ENCODE measurements at regions not wholly inside any gene's neighbourhood (a gene's known extent, or its start where the extent isn't known, plus 50 kb on each side); places are given as distances from the start of the nearest gene placed in this dataset.

DNA sequence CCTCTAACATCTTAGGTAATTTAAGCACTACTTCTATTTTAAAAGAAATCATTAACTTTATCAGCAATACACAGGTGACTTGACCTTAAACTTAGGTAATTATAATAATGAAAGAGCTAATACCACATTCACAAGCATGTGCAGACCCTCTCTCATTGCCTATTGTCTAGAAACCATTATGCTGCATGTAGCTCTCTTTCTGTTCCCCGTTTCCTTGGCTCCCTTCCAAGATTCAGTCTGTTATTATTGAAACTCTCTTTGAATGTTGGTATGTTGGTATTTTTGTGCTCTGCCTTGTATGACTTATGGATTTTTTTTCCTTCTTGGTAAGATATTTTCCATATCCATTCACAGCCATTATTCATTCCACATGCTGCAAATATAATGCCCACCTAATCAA lies 201.2 kb downstream of the CDCA7 start:
- TF ChIP-seq ZC3H10 (CRISPR knock-in tag; IDR thresholded peaks at IDR 0.05) (no peak), ARNTL (CRISPR knock-in tag; IDR thresholded peaks at IDR 0.05; ENCODE audit: borderline replicate concordance, low read depth) (no peak), ZFP30 (CRISPR knock-in tag; IDR thresholded peaks at IDR 0.05) (no peak), ZNF565 (CRISPR knock-in tag; conservative IDR thresholded peaks at IDR 0.05; ENCODE audit: low read depth) (no peak), ISL1 (CRISPR knock-in tag; IDR thresholded peaks at IDR 0.05) (no peak), OSR1 (CRISPR knock-in tag; IDR thresholded peaks at IDR 0.05) (no peak), BACH2 (CRISPR knock-in tag; IDR thresholded peaks at IDR 0.05; ENCODE audit: borderline replicate concordance) (no peak), PPARA (CRISPR knock-in tag; IDR thresholded peaks at IDR 0.05; ENCODE audit: borderline replicate concordance) (no peak), ZFP3 (CRISPR knock-in tag; IDR thresholded peaks at IDR 0.05) (no peak), TCF4 (CRISPR knock-in tag; IDR thresholded peaks at IDR 0.05; ENCODE audit: borderline replicate concordance) (no peak), CSDC2 (CRISPR knock-in tag; IDR thresholded peaks at IDR 0.05) (no peak)
- TF ChIP-seq, protein P1, sequence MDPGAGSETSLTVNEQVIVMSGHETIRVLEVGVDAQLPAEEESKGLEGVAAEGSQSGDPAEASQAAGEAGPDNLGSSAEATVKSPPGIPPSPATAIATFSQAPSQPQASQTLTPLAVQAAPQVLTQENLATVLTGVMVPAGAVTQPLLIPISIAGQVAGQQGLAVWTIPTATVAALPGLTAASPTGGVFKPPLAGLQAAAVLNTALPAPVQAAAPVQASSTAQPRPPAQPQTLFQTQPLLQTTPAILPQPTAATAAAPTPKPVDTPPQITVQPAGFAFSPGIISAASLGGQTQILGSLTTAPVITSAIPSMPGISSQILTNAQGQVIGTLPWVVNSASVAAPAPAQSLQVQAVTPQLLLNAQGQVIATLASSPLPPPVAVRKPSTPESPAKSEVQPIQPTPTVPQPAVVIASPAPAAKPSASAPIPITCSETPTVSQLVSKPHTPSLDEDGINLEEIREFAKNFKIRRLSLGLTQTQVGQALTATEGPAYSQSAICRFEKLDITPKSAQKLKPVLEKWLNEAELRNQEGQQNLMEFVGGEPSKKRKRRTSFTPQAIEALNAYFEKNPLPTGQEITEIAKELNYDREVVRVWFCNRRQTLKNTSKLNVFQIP (CRISPR knock-in tag; IDR thresholded peaks at IDR 0.05; ENCODE audit: borderline replicate concordance, low read depth) = no peak
- TF ChIP-seq, protein P2, sequence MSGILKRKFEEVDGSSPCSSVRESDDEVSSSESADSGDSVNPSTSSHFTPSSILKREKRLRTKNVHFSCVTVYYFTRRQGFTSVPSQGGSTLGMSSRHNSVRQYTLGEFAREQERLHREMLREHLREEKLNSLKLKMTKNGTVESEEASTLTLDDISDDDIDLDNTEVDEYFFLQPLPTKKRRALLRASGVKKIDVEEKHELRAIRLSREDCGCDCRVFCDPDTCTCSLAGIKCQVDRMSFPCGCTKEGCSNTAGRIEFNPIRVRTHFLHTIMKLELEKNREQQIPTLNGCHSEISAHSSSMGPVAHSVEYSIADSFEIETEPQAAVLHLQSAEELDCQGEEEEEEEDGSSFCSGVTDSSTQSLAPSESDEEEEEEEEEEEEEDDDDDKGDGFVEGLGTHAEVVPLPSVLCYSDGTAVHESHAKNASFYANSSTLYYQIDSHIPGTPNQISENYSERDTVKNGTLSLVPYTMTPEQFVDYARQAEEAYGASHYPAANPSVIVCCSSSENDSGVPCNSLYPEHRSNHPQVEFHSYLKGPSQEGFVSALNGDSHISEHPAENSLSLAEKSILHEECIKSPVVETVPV (CRISPR knock-in tag; IDR thresholded peaks at IDR 0.05) = no peak
- TF ChIP-seq, protein P3, sequence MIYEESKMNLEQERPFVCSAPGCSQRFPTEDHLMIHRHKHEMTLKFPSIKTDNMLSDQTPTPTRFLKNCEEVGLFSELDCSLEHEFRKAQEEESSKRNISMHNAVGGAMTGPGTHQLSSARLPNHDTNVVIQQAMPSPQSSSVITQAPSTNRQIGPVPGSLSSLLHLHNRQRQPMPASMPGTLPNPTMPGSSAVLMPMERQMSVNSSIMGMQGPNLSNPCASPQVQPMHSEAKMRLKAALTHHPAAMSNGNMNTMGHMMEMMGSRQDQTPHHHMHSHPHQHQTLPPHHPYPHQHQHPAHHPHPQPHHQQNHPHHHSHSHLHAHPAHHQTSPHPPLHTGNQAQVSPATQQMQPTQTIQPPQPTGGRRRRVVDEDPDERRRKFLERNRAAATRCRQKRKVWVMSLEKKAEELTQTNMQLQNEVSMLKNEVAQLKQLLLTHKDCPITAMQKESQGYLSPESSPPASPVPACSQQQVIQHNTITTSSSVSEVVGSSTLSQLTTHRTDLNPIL (CRISPR knock-in tag; IDR thresholded peaks at IDR 0.05; ENCODE audit: low read depth) = no peak
- TF ChIP-seq, protein P4, sequence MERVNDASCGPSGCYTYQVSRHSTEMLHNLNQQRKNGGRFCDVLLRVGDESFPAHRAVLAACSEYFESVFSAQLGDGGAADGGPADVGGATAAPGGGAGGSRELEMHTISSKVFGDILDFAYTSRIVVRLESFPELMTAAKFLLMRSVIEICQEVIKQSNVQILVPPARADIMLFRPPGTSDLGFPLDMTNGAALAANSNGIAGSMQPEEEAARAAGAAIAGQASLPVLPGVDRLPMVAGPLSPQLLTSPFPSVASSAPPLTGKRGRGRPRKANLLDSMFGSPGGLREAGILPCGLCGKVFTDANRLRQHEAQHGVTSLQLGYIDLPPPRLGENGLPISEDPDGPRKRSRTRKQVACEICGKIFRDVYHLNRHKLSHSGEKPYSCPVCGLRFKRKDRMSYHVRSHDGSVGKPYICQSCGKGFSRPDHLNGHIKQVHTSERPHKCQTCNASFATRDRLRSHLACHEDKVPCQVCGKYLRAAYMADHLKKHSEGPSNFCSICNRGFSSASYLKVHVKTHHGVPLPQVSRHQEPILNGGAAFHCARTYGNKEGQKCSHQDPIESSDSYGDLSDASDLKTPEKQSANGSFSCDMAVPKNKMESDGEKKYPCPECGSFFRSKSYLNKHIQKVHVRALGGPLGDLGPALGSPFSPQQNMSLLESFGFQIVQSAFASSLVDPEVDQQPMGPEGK (CRISPR knock-in tag; IDR thresholded peaks at IDR 0.05; ENCODE audit: borderline replicate concordance) = no peak
- peak; percentile 70 for ATAC-seq

DNA sequence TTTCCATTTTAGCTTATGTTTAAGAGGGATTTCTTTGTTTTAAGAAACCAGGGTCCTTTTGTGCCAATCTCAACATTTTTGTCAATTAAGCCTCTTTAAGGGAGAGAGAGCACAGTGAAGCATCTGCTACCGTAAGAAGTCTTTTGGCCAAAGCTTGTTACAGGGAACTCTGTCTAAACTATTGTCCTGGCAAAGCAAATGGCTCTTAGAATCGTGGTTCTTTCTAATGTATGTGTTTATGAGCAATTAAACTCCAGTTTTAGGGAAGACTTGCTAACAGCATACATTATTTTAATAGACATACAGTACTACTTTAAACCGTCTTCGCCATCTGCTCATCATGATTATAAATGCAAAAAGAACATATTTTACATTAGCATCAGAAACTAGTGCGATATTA lies 202.1 kb downstream of the CDCA7 start:
- TF ChIP-seq, protein P2 (CRISPR knock-in tag; IDR thresholded peaks at IDR 0.05) = no peak
- TF ChIP-seq TCF4 (CRISPR knock-in tag; IDR thresholded peaks at IDR 0.05; ENCODE audit: borderline replicate concordance) = no peak
- TF ChIP-seq SNAI2 (CRISPR knock-in tag; IDR thresholded peaks at IDR 0.05) = no peak
- no peak for TF ChIP-seq ESRRG (CRISPR knock-in tag; IDR thresholded peaks at IDR 0.05)
- TF ChIP-seq ZFP3 (CRISPR knock-in tag; IDR thresholded peaks at IDR 0.05) = no peak
- TF ChIP-seq, protein P5, sequence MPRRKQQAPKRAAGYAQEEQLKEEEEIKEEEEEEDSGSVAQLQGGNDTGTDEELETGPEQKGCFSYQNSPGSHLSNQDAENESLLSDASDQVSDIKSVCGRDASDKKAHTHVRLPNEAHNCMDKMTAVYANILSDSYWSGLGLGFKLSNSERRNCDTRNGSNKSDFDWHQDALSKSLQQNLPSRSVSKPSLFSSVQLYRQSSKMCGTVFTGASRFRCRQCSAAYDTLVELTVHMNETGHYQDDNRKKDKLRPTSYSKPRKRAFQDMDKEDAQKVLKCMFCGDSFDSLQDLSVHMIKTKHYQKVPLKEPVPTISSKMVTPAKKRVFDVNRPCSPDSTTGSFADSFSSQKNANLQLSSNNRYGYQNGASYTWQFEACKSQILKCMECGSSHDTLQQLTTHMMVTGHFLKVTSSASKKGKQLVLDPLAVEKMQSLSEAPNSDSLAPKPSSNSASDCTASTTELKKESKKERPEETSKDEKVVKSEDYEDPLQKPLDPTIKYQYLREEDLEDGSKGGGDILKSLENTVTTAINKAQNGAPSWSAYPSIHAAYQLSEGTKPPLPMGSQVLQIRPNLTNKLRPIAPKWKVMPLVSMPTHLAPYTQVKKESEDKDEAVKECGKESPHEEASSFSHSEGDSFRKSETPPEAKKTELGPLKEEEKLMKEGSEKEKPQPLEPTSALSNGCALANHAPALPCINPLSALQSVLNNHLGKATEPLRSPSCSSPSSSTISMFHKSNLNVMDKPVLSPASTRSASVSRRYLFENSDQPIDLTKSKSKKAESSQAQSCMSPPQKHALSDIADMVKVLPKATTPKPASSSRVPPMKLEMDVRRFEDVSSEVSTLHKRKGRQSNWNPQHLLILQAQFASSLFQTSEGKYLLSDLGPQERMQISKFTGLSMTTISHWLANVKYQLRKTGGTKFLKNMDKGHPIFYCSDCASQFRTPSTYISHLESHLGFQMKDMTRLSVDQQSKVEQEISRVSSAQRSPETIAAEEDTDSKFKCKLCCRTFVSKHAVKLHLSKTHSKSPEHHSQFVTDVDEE (CRISPR knock-in tag; IDR thresholded peaks at IDR 0.05) = no peak
- no peak for TF ChIP-seq TOX (CRISPR knock-in tag; IDR thresholded peaks at IDR 0.05; ENCODE audit: borderline replicate concordance)
- no peak for TF ChIP-seq CSDC2 (CRISPR knock-in tag; IDR thresholded peaks at IDR 0.05)
- no peak for ATAC-seq

DNA sequence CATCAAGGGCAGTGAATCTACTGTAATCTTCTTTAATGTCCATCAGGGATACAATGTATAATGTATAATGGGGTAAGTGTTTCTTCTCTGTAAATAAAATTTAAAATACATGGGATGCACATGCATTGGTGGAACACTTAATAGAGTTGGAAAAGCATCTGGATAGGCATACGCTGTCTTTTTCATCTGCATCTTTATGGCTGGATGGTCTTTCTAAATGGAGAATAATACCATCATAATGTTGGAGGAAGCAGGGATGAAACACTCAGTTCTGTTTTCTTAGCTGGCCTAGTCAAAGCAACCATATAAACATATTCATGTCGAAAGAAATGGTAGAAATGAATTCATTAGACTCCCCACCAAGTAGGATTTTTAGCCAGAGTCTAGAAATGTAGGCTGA lies 202.8 kb downstream of the CDCA7 start:
- TF ChIP-seq, protein P4 (CRISPR knock-in tag; IDR thresholded peaks at IDR 0.05; ENCODE audit: borderline replicate concordance) = no peak
- no peak for ATAC-seq

All from SK-N-SH treated with all-trans-retinoic acid at 6 μM for 48 hours (cell line).